SK-N-SH (cell line): ENCODE measurements at regions not wholly inside any gene's neighbourhood (a gene's known extent, or its start where the extent isn't known, plus 50 kb on each side); places are given as distances from the start of the nearest gene placed in this dataset.

Experiments
- CTCF ChIA-PET: fragments of 300-600, 350-600 bp; formaldehyde crosslinking; extraction: SDS; loops from one replicate; lab custom pipeline; 2021; lab: Yijun Ruan, JAX
- POLR2A ChIA-PET: fragments of 350-600 bp; sonication (Branson Sonifier 250); formaldehyde crosslinking; extraction: SDS; loops from one replicate; lab custom pipeline; 2020; ENCODE audit warnings: antibody characterized with exemption, inconsistent platforms; lab: Yijun Ruan, JAX
- DNase-seq: peaks from one replicate; pipeline ENCODE4 v3.0.0; 2012
- H2AFZ ChIP-seq: fragments of 200-600 bp; sonication (generic); 2 replicates; pipeline ENCODE4 v1.8.1; 2016; ENCODE audit warnings: antibody characterized with exemption, mild to moderate bottlenecking, low read depth
- H3F3A ChIP-seq: fragments of 200-600 bp; sonication (generic); replicated peaks from 2 replicates; pipeline ENCODE3; 2016; ENCODE audit warnings: antibody characterized with exemption, mild to moderate bottlenecking; ENCODE audit not compliant: insufficient read depth
- H3K27ac ChIP-seq, 2 experiments: fragments of 200-500 bp in 1 of 2; fragments of 200-600 bp in 1 of 2; sonication (Bioruptor generic) in 1 of 2; sonication (generic), shearing (Covaris generic) in 1 of 2; 2 replicates each; pipeline versions ENCODE4 v1.5.1 to v1.6.1; 2014 to 2016; ENCODE audit warnings: low read depth in 2 of 2, inconsistent platforms in 1 of 2, low read length in 1 of 2, mild to moderate bottlenecking in 1 of 2, mixed read lengths in 1 of 2
- H3K27me3 ChIP-seq: fragments of 200-600 bp; sonication (generic), shearing (Covaris generic); 2 replicates; pipeline ENCODE4 v1.6.1; 2016; ENCODE audit warnings: mixed run types; ENCODE audit not compliant: insufficient read depth
- H3K36me3 ChIP-seq, 2 experiments: fragments of 200-500 bp in 1 of 2; fragments of 200-600 bp in 1 of 2; sonication (Bioruptor generic) in 1 of 2; sonication (generic) in 1 of 2; replicated peaks in 1 of 2; 2 replicates each; pipeline versions ENCODE3 to v1.5.1; 2014 to 2016; ENCODE audit warnings: low read length in 1 of 2, mild to moderate bottlenecking in 1 of 2; ENCODE audit not compliant: insufficient read depth in 2 of 2, control insufficient read depth in 1 of 2
- H3K4me1 ChIP-seq, 2 experiments: fragments of 200-500 bp in 1 of 2; fragments of 200-600 bp in 1 of 2; sonication (Bioruptor generic) in 1 of 2; sonication (generic), shearing (Covaris generic) in 1 of 2; 2 replicates each; pipeline versions ENCODE4 v1.5.1 to v1.6.1; 2014 to 2016; ENCODE audit warnings: low read depth in 1 of 2, low read length in 1 of 2, mixed run types in 1 of 2; ENCODE audit not compliant: insufficient read depth in 2 of 2, control insufficient read depth in 1 of 2
- H3K4me2 ChIP-seq: fragments of 200-600 bp; sonication (generic), shearing (Covaris generic); 2 replicates; pipeline ENCODE4 v1.6.1; 2017; ENCODE audit warnings: mixed run types
- H3K4me3 ChIP-seq, 2 experiments: fragments of 200-500 bp in 1 of 2; fragments of 200-600 bp in 1 of 2; sonication (Bioruptor generic) in 1 of 2; sonication (generic), shearing (Covaris generic) in 1 of 2; 2 replicates each; pipeline versions ENCODE4 v1.5.1 to v1.8.1; 2014 to 2016; ENCODE audit warnings: low read depth in 2 of 2, inconsistent platforms in 1 of 2, low read length in 1 of 2, mild to moderate bottlenecking in 1 of 2, mixed read lengths in 1 of 2, moderate library complexity in 1 of 2
- H3K79me2 ChIP-seq: fragments of 200-600 bp; sonication (generic); 2 replicates; pipeline ENCODE4 v1.8.1; 2017; ENCODE audit warnings: mild to moderate bottlenecking; ENCODE audit not compliant: insufficient read depth
- H3K9ac ChIP-seq: fragments of 200-600 bp; sonication (generic); 2 replicates; pipeline ENCODE4 v1.6.1; 2017; ENCODE audit warnings: mixed run types
- H3K9me2 ChIP-seq: fragments of 200-600 bp; sonication (generic); 2 replicates; pipeline ENCODE4 v1.6.1; 2017; ENCODE audit warnings: mixed run types
- H3K9me3 ChIP-seq: fragments of 200-600 bp; sonication (generic); 2 replicates; pipeline ENCODE4 v1.6.1; 2017; ENCODE audit warnings: mixed run types, mild to moderate bottlenecking, moderate library complexity
- H4K20me1 ChIP-seq: fragments of 200-600 bp; sonication (generic); 2 replicates; pipeline ENCODE4 v1.6.1; 2017; ENCODE audit warnings: mild to moderate bottlenecking, mixed run types; ENCODE audit not compliant: insufficient read depth
- CTCF ChIP-seq: fragments of 200-600 bp; sonication (generic); IDR thresholded peaks from 2 replicates; pipeline ENCODE4 v1.6.1; 2017; ENCODE audit warnings: antibody characterized with exemption, mild to moderate bottlenecking, moderate library complexity
- EP300 ChIP-seq, 2 experiments: IDR thresholded peaks; 2 replicates each; pipeline versions ENCODE4 v1.4.0 to v1.6.1; 2012; ENCODE audit warnings: borderline replicate concordance in 1 of 2, low read depth in 1 of 2, low read length in 1 of 2
- EZH2phosphoT487 ChIP-seq: fragments of 200-600 bp; sonication (generic); IDR thresholded peaks from 2 replicates; pipeline ENCODE4 v1.6.1; 2017; ENCODE audit warnings: low read depth, mixed run types, mild to moderate bottlenecking, antibody characterized with exemption, moderate library complexity, borderline replicate concordance
- GATA2 ChIP-seq: sonication (generic); formaldehyde crosslinking; IDR thresholded peaks from 2 replicates; pipeline ENCODE4 v1.5.0; 2020; ENCODE audit warnings: mild to moderate bottlenecking, missing genetic modification reagents
- NRF1 ChIP-seq: IDR thresholded peaks from 2 replicates; pipeline ENCODE4 v1.6.1; 2012; ENCODE audit warnings: low read depth, mild to moderate bottlenecking, low read length
- POLR2AphosphoS5 ChIP-seq: IDR thresholded peaks from 2 replicates; pipeline ENCODE4 v1.6.1; 2012; ENCODE audit warnings: low read depth, low read length
- RCOR1 ChIP-seq: fragments of 150-350 bp; IDR thresholded peaks from 2 replicates; pipeline ENCODE4 v1.6.1; 2017; ENCODE audit warnings: antibody characterized with exemption, low read length
- RFX5 ChIP-seq: IDR thresholded peaks from 2 replicates; pipeline ENCODE4 v1.6.1; 2012; ENCODE audit warnings: mild to moderate bottlenecking, improper control_type of control experiment, low read length
- TAF1 ChIP-seq: IDR thresholded peaks from 2 replicates; pipeline ENCODE4 v1.6.1; 2012; ENCODE audit warnings: low read depth, mild to moderate bottlenecking, low read length, moderate library complexity, borderline replicate concordance
- YY1 ChIP-seq: IDR thresholded peaks from 2 replicates; pipeline ENCODE4 v1.4.0; 2012; ENCODE audit warnings: low read depth, mild to moderate bottlenecking
- WGBS: methylation state at CpG from one replicate; pipeline ENCODE4 v1.1.6; 2017; ENCODE audit warnings: low lambda C conversion rate; 5-methylcytosine and 5-hydroxymethylcytosine counted together
- TF ChIP-seq, protein P1 (sequence below): fragments of 150-350 bp; IDR thresholded peaks from 2 replicates; pipeline ENCODE4 v1.6.1; 2016; ENCODE audit warnings: mild to moderate bottlenecking, low read depth, low read length
- TF ChIP-seq, protein P2 (sequence below): IDR thresholded peaks from 2 replicates; pipeline ENCODE4 v1.4.0; 2012; ENCODE audit warnings: low read depth
- TF ChIP-seq, protein P3 (sequence below): IDR thresholded peaks from 2 replicates; pipeline ENCODE4 v1.4.0; 2012; ENCODE audit warnings: low read depth, borderline replicate concordance
- TF ChIP-seq, protein P4 (sequence below): IDR thresholded peaks from 2 replicates; pipeline ENCODE4 v1.6.1; 2012; ENCODE audit warnings: mild to moderate bottlenecking, low read depth, low read length, moderate library complexity
- TF ChIP-seq, protein P5 (sequence below): IDR thresholded peaks from 2 replicates; pipeline ENCODE4 v1.4.0; 2012; ENCODE audit warnings: low read depth, borderline replicate concordance

DNA sequence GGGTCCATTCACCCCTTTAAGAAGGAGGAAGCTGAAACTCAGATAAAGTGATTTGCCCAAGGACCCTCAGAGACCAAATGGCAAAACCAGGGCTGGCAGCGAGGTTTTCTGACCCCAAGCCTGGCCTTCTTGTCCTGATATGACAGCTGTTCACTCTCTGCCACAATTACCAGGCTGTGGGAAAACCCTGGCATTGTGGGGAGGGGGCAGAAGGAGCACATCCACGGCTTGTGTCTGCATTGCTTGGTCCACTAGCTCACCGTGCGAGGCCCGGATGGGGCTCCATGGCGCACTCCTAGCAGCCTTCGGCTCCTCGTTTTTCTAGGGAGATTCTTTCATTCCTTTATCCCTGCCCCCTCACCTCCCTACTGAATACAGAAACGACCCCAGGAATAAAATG lies 143.4 kb upstream of the SIX2 start:
- no peaks in the 10 kb centered on the region for H3K36me3 ChIP-seq
- POLR2A ChIA-PET, result no interaction called here
- no peak overlapping the region for H3K4me2 ChIP-seq
- H3F3A ChIP-seq, result no peaks in the 10 kb centered on the region
- no peak overlapping the region for H2AFZ ChIP-seq
- no peak overlapping the region for H3K9ac ChIP-seq
- no peaks in the 10 kb centered on the region for H4K20me1 ChIP-seq
- no peaks in the 10 kb centered on the region for H3K79me2 ChIP-seq
- no peak overlapping the region for H3K4me3 ChIP-seq
- TF ChIP-seq, protein P1, sequence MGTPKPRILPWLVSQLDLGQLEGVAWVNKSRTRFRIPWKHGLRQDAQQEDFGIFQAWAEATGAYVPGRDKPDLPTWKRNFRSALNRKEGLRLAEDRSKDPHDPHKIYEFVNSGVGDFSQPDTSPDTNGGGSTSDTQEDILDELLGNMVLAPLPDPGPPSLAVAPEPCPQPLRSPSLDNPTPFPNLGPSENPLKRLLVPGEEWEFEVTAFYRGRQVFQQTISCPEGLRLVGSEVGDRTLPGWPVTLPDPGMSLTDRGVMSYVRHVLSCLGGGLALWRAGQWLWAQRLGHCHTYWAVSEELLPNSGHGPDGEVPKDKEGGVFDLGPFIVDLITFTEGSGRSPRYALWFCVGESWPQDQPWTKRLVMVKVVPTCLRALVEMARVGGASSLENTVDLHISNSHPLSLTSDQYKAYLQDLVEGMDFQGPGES, result no peak
- TF ChIP-seq GATA2 (no peak), RCOR1 (no peak), POLR2AphosphoS5 (no peak), YY1 (no peak), CTCF (no peak), NRF1 (no peak), RFX5 (no peak), TAF1 (no peak), EP300 (IDR thresholded peaks at IDR 0.05; ENCODE audit: borderline replicate concordance in 1 of 2, low read depth in 1 of 2, low read length in 1 of 2) (no peak), EZH2phosphoT487 (no peak)
- TF ChIP-seq, protein P2, sequence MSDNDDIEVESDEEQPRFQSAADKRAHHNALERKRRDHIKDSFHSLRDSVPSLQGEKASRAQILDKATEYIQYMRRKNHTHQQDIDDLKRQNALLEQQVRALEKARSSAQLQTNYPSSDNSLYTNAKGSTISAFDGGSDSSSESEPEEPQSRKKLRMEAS, result no peak
- TF ChIP-seq, protein P3, sequence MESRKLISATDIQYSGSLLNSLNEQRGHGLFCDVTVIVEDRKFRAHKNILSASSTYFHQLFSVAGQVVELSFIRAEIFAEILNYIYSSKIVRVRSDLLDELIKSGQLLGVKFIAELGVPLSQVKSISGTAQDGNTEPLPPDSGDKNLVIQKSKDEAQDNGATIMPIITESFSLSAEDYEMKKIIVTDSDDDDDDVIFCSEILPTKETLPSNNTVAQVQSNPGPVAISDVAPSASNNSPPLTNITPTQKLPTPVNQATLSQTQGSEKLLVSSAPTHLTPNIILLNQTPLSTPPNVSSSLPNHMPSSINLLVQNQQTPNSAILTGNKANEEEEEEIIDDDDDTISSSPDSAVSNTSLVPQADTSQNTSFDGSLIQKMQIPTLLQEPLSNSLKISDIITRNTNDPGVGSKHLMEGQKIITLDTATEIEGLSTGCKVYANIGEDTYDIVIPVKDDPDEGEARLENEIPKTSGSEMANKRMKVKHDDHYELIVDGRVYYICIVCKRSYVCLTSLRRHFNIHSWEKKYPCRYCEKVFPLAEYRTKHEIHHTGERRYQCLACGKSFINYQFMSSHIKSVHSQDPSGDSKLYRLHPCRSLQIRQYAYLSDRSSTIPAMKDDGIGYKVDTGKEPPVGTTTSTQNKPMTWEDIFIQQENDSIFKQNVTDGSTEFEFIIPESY, result no peak
- TF ChIP-seq, protein P4, sequence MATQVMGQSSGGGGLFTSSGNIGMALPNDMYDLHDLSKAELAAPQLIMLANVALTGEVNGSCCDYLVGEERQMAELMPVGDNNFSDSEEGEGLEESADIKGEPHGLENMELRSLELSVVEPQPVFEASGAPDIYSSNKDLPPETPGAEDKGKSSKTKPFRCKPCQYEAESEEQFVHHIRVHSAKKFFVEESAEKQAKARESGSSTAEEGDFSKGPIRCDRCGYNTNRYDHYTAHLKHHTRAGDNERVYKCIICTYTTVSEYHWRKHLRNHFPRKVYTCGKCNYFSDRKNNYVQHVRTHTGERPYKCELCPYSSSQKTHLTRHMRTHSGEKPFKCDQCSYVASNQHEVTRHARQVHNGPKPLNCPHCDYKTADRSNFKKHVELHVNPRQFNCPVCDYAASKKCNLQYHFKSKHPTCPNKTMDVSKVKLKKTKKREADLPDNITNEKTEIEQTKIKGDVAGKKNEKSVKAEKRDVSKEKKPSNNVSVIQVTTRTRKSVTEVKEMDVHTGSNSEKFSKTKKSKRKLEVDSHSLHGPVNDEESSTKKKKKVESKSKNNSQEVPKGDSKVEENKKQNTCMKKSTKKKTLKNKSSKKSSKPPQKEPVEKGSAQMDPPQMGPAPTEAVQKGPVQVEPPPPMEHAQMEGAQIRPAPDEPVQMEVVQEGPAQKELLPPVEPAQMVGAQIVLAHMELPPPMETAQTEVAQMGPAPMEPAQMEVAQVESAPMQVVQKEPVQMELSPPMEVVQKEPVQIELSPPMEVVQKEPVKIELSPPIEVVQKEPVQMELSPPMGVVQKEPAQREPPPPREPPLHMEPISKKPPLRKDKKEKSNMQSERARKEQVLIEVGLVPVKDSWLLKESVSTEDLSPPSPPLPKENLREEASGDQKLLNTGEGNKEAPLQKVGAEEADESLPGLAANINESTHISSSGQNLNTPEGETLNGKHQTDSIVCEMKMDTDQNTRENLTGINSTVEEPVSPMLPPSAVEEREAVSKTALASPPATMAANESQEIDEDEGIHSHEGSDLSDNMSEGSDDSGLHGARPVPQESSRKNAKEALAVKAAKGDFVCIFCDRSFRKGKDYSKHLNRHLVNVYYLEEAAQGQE, result no peak
- TF ChIP-seq, protein P5, sequence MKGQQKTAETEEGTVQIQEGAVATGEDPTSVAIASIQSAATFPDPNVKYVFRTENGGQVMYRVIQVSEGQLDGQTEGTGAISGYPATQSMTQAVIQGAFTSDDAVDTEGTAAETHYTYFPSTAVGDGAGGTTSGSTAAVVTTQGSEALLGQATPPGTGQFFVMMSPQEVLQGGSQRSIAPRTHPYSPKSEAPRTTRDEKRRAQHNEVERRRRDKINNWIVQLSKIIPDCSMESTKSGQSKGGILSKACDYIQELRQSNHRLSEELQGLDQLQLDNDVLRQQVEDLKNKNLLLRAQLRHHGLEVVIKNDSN, result no peak
- H3K27ac ChIP-seq, result no peak overlapping the region
- H3K4me1 ChIP-seq, result peaks cover 0 to 13% of the 10 kb centered on the region in 2 experiments; a peak in 2 of 4 replicates
- H3K9me2 ChIP-seq, result no peaks in the 10 kb centered on the region
- H3K9me3 ChIP-seq, result no peaks in the 10 kb centered on the region
- no peak for DNase-seq
- H3K27me3 ChIP-seq, result no peaks in the 10 kb centered on the region
- CTCF ChIA-PET, result interaction anchor here (1.2 kb wide), 1 partner anchor 179 kb away, joined by 3 read pairs; no protein-coding TSS in a partner anchor
- 72% methylated on average over 9 of the region's 9 CpGs for WGBS
